HG02981 (cell line): ENCODE measurements at regions not wholly inside any gene's neighbourhood (a gene's known extent, or its start where the extent isn't known, plus 50 kb on each side); places are given as distances from the start of the nearest gene placed in this dataset.

Experiments
- ATAC-seq: cut with Tn5 transposase; IDR thresholded peaks from one replicate; pipeline ENCODE4 v1.9.1; 2021; ENCODE audit warnings: mild to moderate bottlenecking, moderate library complexity; ENCODE audit not compliant: unreplicated experiment

DNA sequence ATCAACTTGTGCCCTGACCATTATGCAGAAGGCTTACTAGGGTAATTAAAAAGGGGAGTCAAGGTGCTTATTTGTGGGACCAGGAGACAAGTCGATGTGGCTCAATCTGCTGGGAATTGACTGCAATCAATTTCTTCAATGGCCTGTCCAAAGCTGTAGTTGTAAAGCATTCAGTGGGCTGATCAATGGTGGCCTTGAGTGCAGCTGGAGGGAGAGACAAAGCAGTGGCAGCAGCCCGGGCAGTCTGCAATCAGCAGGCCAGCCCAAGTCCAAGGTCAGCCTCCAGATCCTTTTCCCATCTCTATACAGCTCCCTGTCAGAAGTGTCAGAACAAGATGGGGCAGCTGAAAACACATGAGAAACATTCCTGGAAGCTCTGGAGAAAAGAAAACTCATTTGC lies 51.0 kb upstream of the BRINP1 start:
- ATAC-seq = no peak
